ENCODE measurements at regions not wholly inside any gene's neighbourhood (a gene's known extent, or its start where the extent isn't known, plus 50 kb on each side); places are given as distances from the start of the nearest gene placed in this dataset.

DNA sequence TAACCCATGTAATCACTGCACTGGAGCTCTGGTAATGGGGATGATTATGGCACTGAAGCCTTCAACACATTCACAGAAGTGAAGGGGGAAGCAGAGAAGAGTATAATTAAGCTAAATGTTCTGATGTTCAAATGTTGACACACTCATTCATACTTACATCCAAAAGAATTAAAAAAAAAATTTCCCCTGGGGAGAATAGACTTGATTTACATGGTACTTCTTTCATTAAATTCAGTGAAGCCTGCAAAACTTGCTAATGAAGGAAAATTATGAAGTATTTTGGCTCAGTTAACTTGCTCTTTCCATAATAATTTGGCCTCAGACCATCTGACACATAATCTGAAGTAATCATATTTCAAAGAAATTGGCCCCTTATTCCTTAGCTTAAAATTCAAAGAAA is 428.8 kb downstream of the SH3GL2 start:
- no peak for DNase-seq (ENCODE audit: low read depth in 1 of 2, low spot score in 2 of 2)
- Histone ChIP-seq H3K9me3 (replicated peaks) (no peaks in the 10 kb centered on the region), H3K36me3 (no peaks in the 10 kb centered on the region)

DNA sequence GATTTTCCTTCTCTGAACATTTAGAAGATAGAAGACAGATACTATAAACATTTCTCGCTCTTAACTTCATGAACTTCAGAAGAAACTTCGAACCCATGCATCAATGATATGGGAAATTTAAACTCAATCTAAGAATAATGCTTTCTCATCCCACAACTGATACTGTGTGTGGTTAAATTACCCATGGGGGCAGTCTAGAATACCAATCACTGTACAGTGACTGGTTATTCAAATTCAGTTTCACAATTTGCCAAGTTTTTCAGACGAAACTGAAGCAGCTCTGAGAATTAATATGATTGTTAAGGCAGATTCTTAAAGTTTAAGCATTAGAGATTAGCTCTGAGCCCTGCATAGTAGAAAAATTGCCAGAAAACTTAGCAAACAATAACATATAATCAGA is 431.0 kb downstream of the SH3GL2 start:
- H3K4me3 ChIP-seq, result no peak overlapping the region
- no peaks in the 10 kb centered on the region for H3K36me3 ChIP-seq
- no peak for DNase-seq (ENCODE audit: low read depth in 1 of 2, low spot score in 2 of 2)
- no peak overlapping the region for H3K27ac ChIP-seq
- no peaks in the 10 kb centered on the region for H3K4me1 ChIP-seq (replicated peaks)
- H3K9me3 ChIP-seq (replicated peaks), result no peaks in the 10 kb centered on the region
- H3K27me3 ChIP-seq (replicated peaks), result no peaks in the 10 kb centered on the region

More for the DNA sequence above, 428.8 kb downstream of the SH3GL2 start:
- H3K4me3 ChIP-seq, result no peak overlapping the region
- H3K27ac ChIP-seq, result no peak overlapping the region
- H3K4me1 ChIP-seq (replicated peaks), result no peaks in the 10 kb centered on the region
- H3K27me3 ChIP-seq (replicated peaks), result no peaks in the 10 kb centered on the region

DNA sequence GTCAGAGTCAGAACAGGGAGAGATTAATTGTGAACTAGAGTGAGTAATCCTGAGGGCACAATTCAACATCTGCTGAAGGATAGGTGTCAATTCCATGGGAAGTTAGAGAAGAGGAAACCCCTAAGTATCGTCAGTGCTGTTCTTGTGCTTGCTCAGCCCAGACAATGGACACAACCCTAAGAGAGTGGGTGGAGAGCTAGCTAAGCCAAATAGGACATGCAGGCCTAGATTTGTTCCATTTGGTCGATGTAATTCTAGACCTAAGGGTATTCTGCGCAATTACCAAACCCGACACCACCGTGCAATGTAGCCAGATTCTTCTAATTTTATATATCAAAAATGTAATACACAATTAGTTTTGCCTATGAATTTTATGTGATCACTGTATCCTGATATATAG is 431.6 kb downstream of the SH3GL2 start:
- Histone ChIP-seq H3K36me3 (no peaks in the 10 kb centered on the region), H3K27me3 (replicated peaks) (no peaks in the 10 kb centered on the region), H3K27ac (no peak overlapping the region), H3K4me3 (no peak overlapping the region), H3K9me3 (replicated peaks) (no peaks in the 10 kb centered on the region), H3K4me1 (replicated peaks) (no peaks in the 10 kb centered on the region)
- no peak for DNase-seq (ENCODE audit: low read depth in 1 of 2, low spot score in 2 of 2)

DNA sequence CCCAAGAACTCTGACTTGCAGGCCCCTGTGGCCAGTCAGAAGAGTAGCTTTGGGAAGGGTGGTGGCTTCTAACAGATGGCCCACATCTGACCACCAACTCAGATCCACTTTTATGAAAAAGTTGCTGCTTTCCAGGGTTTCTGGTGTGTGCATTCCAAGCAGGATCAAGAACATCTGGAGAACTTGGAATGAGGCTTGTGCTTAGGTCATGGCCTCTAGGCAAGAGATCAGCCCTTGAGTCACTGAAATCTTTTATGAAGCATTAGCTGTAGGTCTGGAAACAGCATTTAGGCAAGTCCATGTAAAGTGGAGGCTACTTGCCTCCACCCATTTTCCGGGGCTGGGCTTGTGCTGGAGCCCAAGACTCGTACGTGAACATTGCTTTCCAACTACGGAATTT is 433.3 kb downstream of the SH3GL2 start:
- H3K27ac ChIP-seq, result no peak overlapping the region
- no peaks in the 10 kb centered on the region for H3K4me1 ChIP-seq (replicated peaks)
- H3K4me3 ChIP-seq, result no peak overlapping the region
- no peaks in the 10 kb centered on the region for H3K27me3 ChIP-seq (replicated peaks)
- no peak for DNase-seq (ENCODE audit: low read depth in 1 of 2, low spot score in 2 of 2)
- H3K9me3 ChIP-seq (replicated peaks), result no peaks in the 10 kb centered on the region
- H3K36me3 ChIP-seq, result no peaks in the 10 kb centered on the region

- Histone ChIP-seq H3K4me3 (no peak overlapping the region), H3K4me1 (replicated peaks) (no peaks in the 10 kb centered on the region), H3K9me3 (replicated peaks) (no peaks in the 10 kb centered on the region), H3K27me3 (replicated peaks) (no peaks in the 10 kb centered on the region), H3K27ac (no peak overlapping the region), H3K36me3 (no peaks in the 10 kb centered on the region)
- no peak for DNase-seq (ENCODE audit: low read depth in 1 of 2, low spot score in 2 of 2)
Observed at GRCh38 chr9:18014556-18014955, 435.7 kb downstream of the SH3GL2 start.

GRCh38 chr9:18015116-18015515 is 436.2 kb downstream of the SH3GL2 start:
- no peaks in the 10 kb centered on the region for H3K9me3 ChIP-seq (replicated peaks)

DNA sequence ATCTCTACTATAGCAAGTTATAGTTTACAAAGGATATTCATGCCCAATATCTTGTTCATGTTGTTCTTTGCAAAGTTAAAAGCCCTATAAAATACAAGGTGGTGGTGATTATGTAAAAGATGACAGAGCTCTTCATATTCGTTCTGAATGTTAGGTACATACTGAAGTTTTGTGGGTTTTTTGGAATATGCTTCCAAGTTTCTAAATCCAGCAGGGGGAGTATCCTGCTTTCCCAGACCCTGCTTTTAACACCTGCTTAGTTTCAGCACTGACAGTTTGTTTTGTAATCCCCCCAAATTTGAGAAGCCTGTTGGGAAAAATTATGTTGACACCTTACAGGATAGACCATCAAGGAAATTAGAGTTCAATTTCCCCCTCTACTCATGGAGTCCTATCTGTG is 438.3 kb downstream of the SH3GL2 start:
- H3K9me3 ChIP-seq (replicated peaks), result no peaks in the 10 kb centered on the region
- DNase-seq (ENCODE audit: low read depth in 1 of 2, low spot score in 2 of 2), result no peak

More at GRCh38 chr9:18015116-18015515, 436.2 kb downstream of the SH3GL2 start:
- H3K27me3 ChIP-seq (replicated peaks), result no peaks in the 10 kb centered on the region
- H3K4me1 ChIP-seq (replicated peaks), result no peaks in the 10 kb centered on the region
- DNase-seq (ENCODE audit: low read depth in 1 of 2, low spot score in 2 of 2), result no peak
- no peak overlapping the region for H3K4me3 ChIP-seq
- H3K36me3 ChIP-seq, result no peaks in the 10 kb centered on the region
- H3K27ac ChIP-seq, result no peak overlapping the region

DNA sequence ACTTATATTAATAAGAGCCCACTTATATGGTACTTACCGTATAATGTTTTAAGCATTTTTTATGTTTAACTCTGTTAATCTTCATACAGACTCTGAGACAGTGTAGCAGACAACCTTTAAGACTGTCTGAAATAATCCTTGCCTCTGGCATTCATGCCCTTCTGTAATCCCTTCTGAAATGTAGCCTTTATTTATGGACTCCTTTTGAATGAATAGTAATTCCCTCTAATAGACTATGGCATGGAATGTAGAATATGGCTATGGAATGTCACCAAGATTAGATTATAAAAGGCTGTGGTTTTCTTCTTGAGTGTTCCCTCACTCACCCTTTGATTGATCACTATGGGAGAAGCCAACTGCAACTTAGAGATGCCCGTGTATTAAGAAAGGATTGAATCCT is 439.4 kb downstream of the SH3GL2 start:
- Histone ChIP-seq H3K27me3 (replicated peaks) (no peaks in the 10 kb centered on the region), H3K9me3 (replicated peaks) (no peaks in the 10 kb centered on the region), H3K36me3 (no peaks in the 10 kb centered on the region), H3K27ac (no peak overlapping the region), H3K4me3 (no peak overlapping the region), H3K4me1 (replicated peaks) (no peaks in the 10 kb centered on the region)
- no peak for DNase-seq (ENCODE audit: low read depth in 1 of 2, low spot score in 2 of 2)

More for the DNA sequence above, 438.3 kb downstream of the SH3GL2 start:
- Histone ChIP-seq H3K27me3 (replicated peaks) (no peaks in the 10 kb centered on the region), H3K4me1 (replicated peaks) (no peaks in the 10 kb centered on the region), H3K36me3 (no peaks in the 10 kb centered on the region), H3K4me3 (no peak overlapping the region), H3K27ac (no peak overlapping the region)

GRCh38 chr9:18018661-18019060 is 439.8 kb downstream of the SH3GL2 start:
- DNase-seq (ENCODE audit: low read depth in 1 of 2, low spot score in 2 of 2), result no peak
- Histone ChIP-seq H3K27ac (no peak overlapping the region), H3K36me3 (no peaks in the 10 kb centered on the region), H3K27me3 (replicated peaks) (no peaks in the 10 kb centered on the region), H3K4me1 (replicated peaks) (no peaks in the 10 kb centered on the region), H3K9me3 (replicated peaks) (no peaks in the 10 kb centered on the region), H3K4me3 (no peak overlapping the region)

GRCh38 chr9:18020121-18020745 is 441.4 kb downstream of the SH3GL2 start:
- Histone ChIP-seq H3K9me3 (replicated peaks) (no peaks in the 10 kb centered on the region), H3K27me3 (replicated peaks) (no peaks in the 10 kb centered on the region), H3K27ac (no peak overlapping the region), H3K4me3 (no peak overlapping the region), H3K4me1 (replicated peaks) (no peaks in the 10 kb centered on the region), H3K36me3 (no peaks in the 10 kb centered on the region)
- DNase-seq (ENCODE audit: low read depth in 1 of 2, low spot score in 2 of 2), result no peak

GRCh38 chr9:18022642-18023041 is 443.8 kb downstream of the SH3GL2 start:
- Histone ChIP-seq H3K9me3 (replicated peaks) (no peaks in the 10 kb centered on the region), H3K4me3 (no peak overlapping the region), H3K27ac (no peak overlapping the region), H3K27me3 (replicated peaks) (no peaks in the 10 kb centered on the region), H3K4me1 (replicated peaks) (no peaks in the 10 kb centered on the region), H3K36me3 (no peaks in the 10 kb centered on the region)
- DNase-seq (ENCODE audit: low read depth in 1 of 2, low spot score in 2 of 2), result no peak

GRCh38 chr9:18023332-18023731 is 444.5 kb downstream of the SH3GL2 start:
- no peaks in the 10 kb centered on the region for H3K36me3 ChIP-seq
- no peaks in the 10 kb centered on the region for H3K27me3 ChIP-seq (replicated peaks)
- no peak for DNase-seq (ENCODE audit: low read depth in 1 of 2, low spot score in 2 of 2)
- H3K4me1 ChIP-seq (replicated peaks), result no peaks in the 10 kb centered on the region
- H3K4me3 ChIP-seq, result no peak overlapping the region
- no peak overlapping the region for H3K27ac ChIP-seq
- no peaks in the 10 kb centered on the region for H3K9me3 ChIP-seq (replicated peaks)

- Histone ChIP-seq H3K4me1 (replicated peaks) (no peaks in the 10 kb centered on the region), H3K9me3 (replicated peaks) (no peaks in the 10 kb centered on the region), H3K4me3 (no peak overlapping the region), H3K27me3 (replicated peaks) (no peaks in the 10 kb centered on the region), H3K36me3 (no peaks in the 10 kb centered on the region), H3K27ac (no peak overlapping the region)
- DNase-seq (ENCODE audit: low read depth in 1 of 2, low spot score in 2 of 2), result no peak
Observed at GRCh38 chr9:18032636-18033035, 441.3 kb upstream of the ADAMTSL1 start.

DNA sequence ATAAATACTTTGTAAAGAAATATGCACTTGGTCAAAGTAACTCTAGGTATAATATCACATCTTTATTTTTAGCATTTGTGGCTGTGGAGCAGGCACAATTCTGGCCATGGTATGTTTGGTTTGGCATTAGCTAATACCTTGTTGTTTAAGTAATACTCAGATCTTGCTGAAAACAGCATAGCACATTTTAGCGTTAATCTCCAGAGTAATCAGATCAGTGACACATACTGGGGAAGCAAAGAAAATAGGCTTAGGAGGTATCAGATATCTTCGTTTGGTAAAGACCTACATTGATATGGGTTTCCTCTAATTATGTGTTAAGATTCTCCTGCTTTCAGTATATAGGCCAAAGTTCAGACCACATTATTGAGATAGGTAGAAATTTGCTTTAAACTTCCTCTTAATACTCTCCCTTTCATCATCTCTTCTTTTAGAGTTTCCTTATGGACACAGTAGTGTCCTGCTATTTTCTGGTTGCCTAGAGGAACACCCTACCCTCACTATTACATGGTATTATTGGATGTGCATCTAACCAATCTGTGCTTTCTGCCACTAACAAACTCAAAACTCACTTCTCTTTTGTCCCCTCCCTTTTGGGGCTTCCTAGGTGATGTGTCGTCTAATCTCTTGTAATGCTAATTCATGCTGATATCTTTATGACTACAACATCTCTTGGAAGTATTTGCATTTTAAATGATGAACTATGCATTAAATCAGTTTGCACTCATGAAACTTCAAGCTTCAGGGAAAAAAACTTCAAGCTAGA is 437.3 kb upstream of the ADAMTSL1 start:
- Histone ChIP-seq H3K4me1 (replicated peaks) (no peaks in the 10 kb centered on the region), H3K9me3 (replicated peaks) (no peaks in the 10 kb centered on the region), H3K27ac (no peak overlapping the region), H3K36me3 (no peaks in the 10 kb centered on the region), H3K4me3 (no peak overlapping the region), H3K27me3 (replicated peaks) (no peaks in the 10 kb centered on the region)
- DNase-seq (ENCODE audit: low read depth in 1 of 2, low spot score in 2 of 2), result no peak
